ENCODE measurements at regions not wholly inside any gene's neighbourhood (a gene's known extent, or its start where the extent isn't known, plus 50 kb on each side); places are given as distances from the start of the nearest gene placed in this dataset.

- DNase-seq (no peak), ATAC-seq (no peak)
- intact Hi-C loops (cut with micrococcal nuclease), result no loop called here
- WGBS (ENCODE audit: insufficient coverage), result 89% methylated on average over 1 of the region's 2 CpGs
- Histone ChIP-seq H3K4me3 (ENCODE audit: low read length) (no peak overlapping the region), H3K9me3 (ENCODE audit: control insufficient read depth, insufficient read depth, low read length) (no peaks in the 10 kb centered on the region), H3K27ac (ENCODE audit: low read length) (no peak overlapping the region), H3K36me3 (ENCODE audit: control insufficient read depth, insufficient read depth, low read length) (no peaks in the 10 kb centered on the region), H3K4me1 (ENCODE audit: control insufficient read depth, insufficient read depth, low read length) (no peaks in the 10 kb centered on the region), H3K27me3 (ENCODE audit: control insufficient read depth, insufficient read depth, low read length) (no peaks in the 10 kb centered on the region)
- no peak overlapping the region for H3K27ac Mint-ChIP-seq
- peaks cover 9 to 17% of the 10 kb centered on the region in 2 donors for H3K9me3 Mint-ChIP-seq
- H3K27me3 Mint-ChIP-seq (ENCODE audit: low read depth in 2 of 2), result no peaks in the 10 kb centered on the region
- H3K36me3 Mint-ChIP-seq, result peaks cover 6% of the 10 kb centered on the region
- TF ChIP-seq CTCF (IDR thresholded peaks at IDR 0.05), result no peak
- no peak overlapping the region for H3K4me3 Mint-ChIP-seq
- no peaks in the 10 kb centered on the region for H3K4me1 Mint-ChIP-seq
These were observed 780.8 kb upstream of the ARRDC3 start for GRCh38 chr5:92163906-92164305.

- 85% methylated on average over 2 of the region's 2 CpGs for WGBS (ENCODE audit: insufficient coverage)
- Mint-ChIP-seq H3K4me1 (no peaks in the 10 kb centered on the region), H3K27ac (no peak overlapping the region), H3K27me3 (ENCODE audit: low read depth in 2 of 2) (no peaks in the 10 kb centered on the region), H3K4me3 (no peak overlapping the region), H3K9me3 (peaks cover 3 to 12% of the 10 kb centered on the region in 2 donors), H3K36me3 (no peaks in the 10 kb centered on the region)
- Histone ChIP-seq H3K4me1 (ENCODE audit: control insufficient read depth, insufficient read depth, low read length) (no peaks in the 10 kb centered on the region), H3K27me3 (ENCODE audit: control insufficient read depth, insufficient read depth, low read length) (no peaks in the 10 kb centered on the region), H3K27ac (ENCODE audit: low read length) (no peak overlapping the region), H3K36me3 (ENCODE audit: control insufficient read depth, insufficient read depth, low read length) (no peaks in the 10 kb centered on the region), H3K4me3 (ENCODE audit: low read length) (no peak overlapping the region), H3K9me3 (ENCODE audit: control insufficient read depth, insufficient read depth, low read length) (no peaks in the 10 kb centered on the region)
- ATAC-seq (no peak), DNase-seq (no peak)
- TF ChIP-seq CTCF (IDR thresholded peaks at IDR 0.05), result no peak
- intact Hi-C loops (cut with micrococcal nuclease), result no loop called here
These were observed 764.7 kb upstream of the ARRDC3 start for GRCh38 chr5:92147798-92148197.

- Mint-ChIP-seq H3K27ac (no peak overlapping the region), H3K27me3 (ENCODE audit: low read depth in 2 of 2) (no peaks in the 10 kb centered on the region), H3K4me3 (no peak overlapping the region), H3K4me1 (no peaks in the 10 kb centered on the region), H3K9me3 (peaks cover 3 to 13% of the 10 kb centered on the region in 2 donors), H3K36me3 (no peaks in the 10 kb centered on the region)
- DNase-seq (no peak), ATAC-seq (no peak)
- no peaks in the 10 kb centered on the region for H3K36me3 ChIP-seq (ENCODE audit: control insufficient read depth, insufficient read depth, low read length)
- no peak for TF ChIP-seq CTCF (IDR thresholded peaks at IDR 0.05)
- intact Hi-C loops (cut with micrococcal nuclease), result no loop called here
- no peaks in the 10 kb centered on the region for H3K4me1 ChIP-seq (ENCODE audit: control insufficient read depth, insufficient read depth, low read length)
- no peak overlapping the region for H3K27ac ChIP-seq (ENCODE audit: low read length)
- no peaks in the 10 kb centered on the region for H3K27me3 ChIP-seq (ENCODE audit: control insufficient read depth, insufficient read depth, low read length)
- H3K4me3 ChIP-seq (ENCODE audit: low read length), result no peak overlapping the region
- WGBS (ENCODE audit: insufficient coverage), result 89% methylated on average over 3 of the region's 3 CpGs
- no peaks in the 10 kb centered on the region for H3K9me3 ChIP-seq (ENCODE audit: control insufficient read depth, insufficient read depth, low read length)
These were observed 764.1 kb upstream of the ARRDC3 start for GRCh38 chr5:92147266-92147665.

GRCh38 chr5:92145852-92146251, 762.7 kb upstream of the ARRDC3 start:
- H3K27me3 ChIP-seq (ENCODE audit: control insufficient read depth, insufficient read depth, low read length), result no peaks in the 10 kb centered on the region
- whole genome bisulfite sequencing (ENCODE audit: insufficient coverage), result 80% methylated on average over 2 of the region's 3 CpGs
- Mint-ChIP-seq H3K27ac (no peak overlapping the region), H3K27me3 (ENCODE audit: low read depth in 2 of 2) (no peaks in the 10 kb centered on the region), H3K36me3 (no peaks in the 10 kb centered on the region), H3K9me3 (peaks cover 5 to 19% of the 10 kb centered on the region in 2 donors), H3K4me3 (no peak overlapping the region), H3K4me1 (no peaks in the 10 kb centered on the region)
- H3K9me3 ChIP-seq (ENCODE audit: control insufficient read depth, insufficient read depth, low read length), result no peaks in the 10 kb centered on the region
- no peaks in the 10 kb centered on the region for H3K36me3 ChIP-seq (ENCODE audit: control insufficient read depth, insufficient read depth, low read length)
- intact Hi-C loops (cut with micrococcal nuclease), result no loop called here
- DNase-seq, result no peak
- H3K4me3 ChIP-seq (ENCODE audit: low read length), result no peak overlapping the region
- H3K27ac ChIP-seq (ENCODE audit: low read length), result no peak overlapping the region
- TF ChIP-seq CTCF (IDR thresholded peaks at IDR 0.05), result no peak
- H3K4me1 ChIP-seq (ENCODE audit: control insufficient read depth, insufficient read depth, low read length), result no peaks in the 10 kb centered on the region
- no peak for ATAC-seq
